ENCODE measurements at regions not wholly inside any gene's neighbourhood (a gene's known extent, or its start where the extent isn't known, plus 50 kb on each side); places are given as distances from the start of the nearest gene placed in this dataset.
"Not testable (repeated sequence)": the region's sequence is repeated elsewhere in the genome, so short reads cannot be mapped to it uniquely, and the experiment has no call there.

DNA sequence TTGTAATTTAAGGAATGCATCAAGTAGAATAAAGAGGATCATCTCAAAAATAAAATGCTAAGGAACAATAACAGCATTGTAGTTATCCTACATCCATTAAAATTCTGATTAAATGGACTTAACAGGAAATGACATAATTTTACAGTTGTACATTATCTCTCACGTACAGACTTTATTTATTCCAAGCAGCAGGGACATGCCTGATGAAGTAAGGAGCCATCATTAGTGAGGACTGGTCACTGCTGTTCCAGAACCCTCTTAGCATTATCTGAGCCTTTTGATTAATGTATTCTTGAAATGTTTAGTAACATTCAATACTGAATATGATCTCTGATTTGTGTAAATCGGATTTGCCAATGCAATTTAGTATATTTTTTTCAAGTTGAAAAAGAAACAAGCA is 516.1 kb downstream of the DACH1 start:
- Histone ChIP-seq H2AFZ (ENCODE audit: low read depth, low read length) (no peak overlapping the region), H3K27ac (ENCODE audit: low read depth, low read length) (no peak overlapping the region), H3K9ac (ENCODE audit: low read length) (no peak overlapping the region), H3K9me3 (ENCODE audit: insufficient read depth, low read depth, low read length) (no peaks in the 10 kb centered on the region), H4K20me1 (ENCODE audit: insufficient read depth, low read length) (no peaks in the 10 kb centered on the region), H3K4me1 (ENCODE audit: insufficient read depth, low read length) (no peaks in the 10 kb centered on the region), H3K4me2 (ENCODE audit: low read length) (no peak overlapping the region), H3K36me3 (ENCODE audit: insufficient read depth, low read length) (no peaks in the 10 kb centered on the region), H3K79me2 (ENCODE audit: insufficient read depth, low read length) (no peaks in the 10 kb centered on the region), H3K27me3 (ENCODE audit: insufficient read depth, low read length) (no peaks in the 10 kb centered on the region), H3K4me3 (ENCODE audit: insufficient read depth, low read depth, low read length) (no peak overlapping the region)
- DNase-seq (ENCODE audit: low read depth), result no peak
- Mint-ChIP-seq H3K4me3 (ENCODE audit: unreplicated experiment) (no peak overlapping the region), H3K9me3 (ENCODE audit: unreplicated experiment) (no peaks in the 10 kb centered on the region), H3K36me3 (ENCODE audit: low read depth, unreplicated experiment) (no peaks in the 10 kb centered on the region), H3K4me1 (ENCODE audit: low read depth, unreplicated experiment) (no peaks in the 10 kb centered on the region), H3K27ac (ENCODE audit: unreplicated experiment) (no peak overlapping the region), H3K27me3 (ENCODE audit: low read depth, unreplicated experiment) (no peaks in the 10 kb centered on the region)
- FAIRE-seq, result no peak
- TF ChIP-seq CTCF (IDR thresholded peaks at IDR 0.05; ENCODE audit: insufficient read depth, low read depth, low read length), result no peak
- TF ChIP-seq EZH2 (IDR thresholded peaks at IDR 0.05; ENCODE audit: insufficient read depth, low read length), result no peak

DNA sequence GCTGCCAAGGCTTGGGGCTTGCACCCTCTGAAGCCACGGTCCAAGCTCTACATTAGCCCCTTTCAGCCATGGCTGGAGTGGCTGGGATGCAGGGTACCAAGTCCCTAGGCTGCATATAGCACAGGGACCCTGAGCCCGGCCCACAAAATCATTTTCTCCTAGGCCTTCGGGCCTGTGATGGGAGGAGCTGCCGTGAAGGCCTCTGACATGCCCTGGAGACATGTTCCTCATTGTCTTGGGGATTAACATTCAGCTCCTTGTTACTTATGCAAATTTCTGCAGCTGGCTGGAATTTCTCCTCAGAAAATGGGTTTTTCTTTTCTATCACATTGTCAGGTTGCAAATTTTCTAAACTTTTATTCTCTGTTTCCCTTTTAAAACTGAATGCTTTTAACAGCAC is 521.1 kb downstream of the DACH1 start:
- H3K9ac ChIP-seq (ENCODE audit: low read length); H3K27ac Mint-ChIP-seq (ENCODE audit: unreplicated experiment); H4K20me1 ChIP-seq (ENCODE audit: insufficient read depth, low read length); H3K4me1 ChIP-seq (ENCODE audit: insufficient read depth, low read length); H3K27ac ChIP-seq (ENCODE audit: low read depth, low read length); H2AFZ ChIP-seq (ENCODE audit: low read depth, low read length); H3K27me3 ChIP-seq (ENCODE audit: insufficient read depth, low read length); H3K4me2 ChIP-seq (ENCODE audit: low read length); H3K9me3 ChIP-seq (ENCODE audit: insufficient read depth, low read depth, low read length); H3K27me3 Mint-ChIP-seq (ENCODE audit: low read depth, unreplicated experiment); H3K9me3 Mint-ChIP-seq (ENCODE audit: unreplicated experiment); H3K4me3 Mint-ChIP-seq (ENCODE audit: unreplicated experiment); H3K36me3 ChIP-seq (ENCODE audit: insufficient read depth, low read length); FAIRE-seq; H3K4me3 ChIP-seq (ENCODE audit: insufficient read depth, low read depth, low read length); DNase-seq (ENCODE audit: low read depth); H3K36me3 Mint-ChIP-seq (ENCODE audit: low read depth, unreplicated experiment); H3K79me2 ChIP-seq (ENCODE audit: insufficient read depth, low read length); H3K4me1 Mint-ChIP-seq (ENCODE audit: low read depth, unreplicated experiment): not testable (repeated sequence)

DNA sequence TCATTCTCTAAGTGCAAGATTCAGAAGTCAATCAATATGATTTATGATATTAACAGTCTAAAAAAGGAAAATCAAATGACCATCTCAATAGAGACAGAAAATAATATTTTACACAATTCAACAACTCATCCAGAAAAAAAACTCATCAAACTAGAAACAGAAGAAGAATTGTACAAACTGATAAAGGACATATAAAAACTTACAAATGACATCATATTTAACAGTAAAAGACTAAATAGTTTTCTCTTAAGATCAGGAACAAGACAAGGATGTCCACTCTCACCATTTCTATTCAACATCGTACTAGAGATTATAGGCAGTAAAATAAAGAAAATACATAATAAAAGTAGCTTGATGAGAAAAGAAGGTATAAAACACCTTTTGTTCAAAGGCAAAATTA is 527.3 kb downstream of the DACH1 start:
- Histone ChIP-seq H3K79me2 (ENCODE audit: insufficient read depth, low read length) (no peaks in the 10 kb centered on the region), H3K4me1 (ENCODE audit: insufficient read depth, low read length) (no peaks in the 10 kb centered on the region), H4K20me1 (ENCODE audit: insufficient read depth, low read length) (no peaks in the 10 kb centered on the region), H3K9me3 (ENCODE audit: insufficient read depth, low read depth, low read length) (no peaks in the 10 kb centered on the region), H3K9ac (ENCODE audit: low read length) (no peak overlapping the region), H3K4me3 (ENCODE audit: insufficient read depth, low read depth, low read length) (no peak overlapping the region), H3K27me3 (ENCODE audit: insufficient read depth, low read length) (no peaks in the 10 kb centered on the region), H3K27ac (ENCODE audit: low read depth, low read length) (no peak overlapping the region), H3K36me3 (ENCODE audit: insufficient read depth, low read length) (no peaks in the 10 kb centered on the region), H3K4me2 (ENCODE audit: low read length) (no peak overlapping the region), H2AFZ (ENCODE audit: low read depth, low read length) (no peak overlapping the region)
- no peak overlapping the region for H3K27ac Mint-ChIP-seq (ENCODE audit: unreplicated experiment)
- TF ChIP-seq EZH2 (IDR thresholded peaks at IDR 0.05; ENCODE audit: insufficient read depth, low read length), result no peak
- no peak for FAIRE-seq
- H3K4me3 Mint-ChIP-seq (ENCODE audit: unreplicated experiment), result no peak overlapping the region
- H3K27me3 Mint-ChIP-seq (ENCODE audit: low read depth, unreplicated experiment), result no peaks in the 10 kb centered on the region
- no peaks in the 10 kb centered on the region for H3K9me3 Mint-ChIP-seq (ENCODE audit: unreplicated experiment)
- H3K36me3 Mint-ChIP-seq (ENCODE audit: low read depth, unreplicated experiment), result no peaks in the 10 kb centered on the region
- no peak for DNase-seq (ENCODE audit: low read depth)
- no peaks in the 10 kb centered on the region for H3K4me1 Mint-ChIP-seq (ENCODE audit: low read depth, unreplicated experiment)

DNA sequence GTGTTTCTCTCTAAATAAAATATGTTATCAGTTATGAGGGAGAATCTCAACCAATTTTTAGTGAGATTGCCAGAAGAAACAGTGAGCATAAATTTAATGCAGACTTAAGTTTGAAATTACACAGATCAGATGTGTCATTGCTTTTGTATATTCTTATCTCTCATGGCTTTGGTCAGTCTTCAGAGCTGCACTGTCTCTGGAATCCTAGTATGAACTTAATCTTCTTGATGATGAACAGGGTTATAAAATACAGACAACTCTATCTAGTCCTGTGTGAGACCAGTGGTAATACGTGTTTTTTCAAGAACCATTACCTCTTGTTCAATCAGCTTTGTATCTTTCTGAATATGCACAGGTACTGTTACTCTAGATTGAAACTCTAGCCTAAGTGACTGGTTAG is 528.0 kb downstream of the DACH1 start:
- no peak for DNase-seq (ENCODE audit: low read depth)
- Mint-ChIP-seq H3K9me3 (ENCODE audit: unreplicated experiment) (no peaks in the 10 kb centered on the region), H3K4me1 (ENCODE audit: low read depth, unreplicated experiment) (no peaks in the 10 kb centered on the region), H3K4me3 (ENCODE audit: unreplicated experiment) (no peak overlapping the region), H3K27ac (ENCODE audit: unreplicated experiment) (no peak overlapping the region), H3K36me3 (ENCODE audit: low read depth, unreplicated experiment) (no peaks in the 10 kb centered on the region), H3K27me3 (ENCODE audit: low read depth, unreplicated experiment) (no peaks in the 10 kb centered on the region)
- H3K9me3 ChIP-seq (ENCODE audit: insufficient read depth, low read depth, low read length), result no peaks in the 10 kb centered on the region
- H2AFZ ChIP-seq (ENCODE audit: low read depth, low read length), result no peak overlapping the region
- no peak overlapping the region for H3K27ac ChIP-seq (ENCODE audit: low read depth, low read length)
- H4K20me1 ChIP-seq (ENCODE audit: insufficient read depth, low read length), result no peaks in the 10 kb centered on the region
- no peak for FAIRE-seq
- TF ChIP-seq EZH2 (IDR thresholded peaks at IDR 0.05; ENCODE audit: insufficient read depth, low read length), result no peak
- TF ChIP-seq CTCF (IDR thresholded peaks at IDR 0.05; ENCODE audit: insufficient read depth, low read depth, low read length), result no peak
- no peaks in the 10 kb centered on the region for H3K4me1 ChIP-seq (ENCODE audit: insufficient read depth, low read length)
- no peak overlapping the region for H3K4me3 ChIP-seq (ENCODE audit: insufficient read depth, low read depth, low read length)
- H3K4me2 ChIP-seq (ENCODE audit: low read length), result no peak overlapping the region
- no peaks in the 10 kb centered on the region for H3K27me3 ChIP-seq (ENCODE audit: insufficient read depth, low read length)
- no peak overlapping the region for H3K9ac ChIP-seq (ENCODE audit: low read length)
- no peaks in the 10 kb centered on the region for H3K79me2 ChIP-seq (ENCODE audit: insufficient read depth, low read length)
- H3K36me3 ChIP-seq (ENCODE audit: insufficient read depth, low read length), result no peaks in the 10 kb centered on the region

All from astrocyte (in vitro differentiated cells and primary cell).